ENCODE measurements at regions not wholly inside any gene's neighbourhood (a gene's known extent, or its start where the extent isn't known, plus 50 kb on each side); places are given as distances from the start of the nearest gene placed in this dataset.
A peak's percentile ranks its signal among the peaks of the same experiment; 100 is the strongest.

- TF ChIP-seq CTCF (IDR thresholded peaks at IDR 0.05) (peak; percentile 63), ZFX (IDR thresholded peaks at IDR 0.05; ENCODE audit: borderline replicate concordance) (no peak)
Observed at GRCh38 chr1:194102607-194103006, 916.2 kb upstream of the B3GALT2 start.

All from 22Rv1 (cell line).